HEK293 (cell line): ENCODE measurements at regions not wholly inside any gene's neighbourhood (a gene's known extent, or its start where the extent isn't known, plus 50 kb on each side); places are given as distances from the start of the nearest gene placed in this dataset.

Experiments used
- CTCF ChIP-seq: fragments of 450-650 bp; formaldehyde crosslinking; IDR thresholded peaks from 2 replicates; pipeline ENCODE4 v1.5.1; 2016; ENCODE audit warnings: missing biosample characterization, missing genetic modification characterization
- ZNF571 ChIP-seq: fragments of 450-650 bp; formaldehyde crosslinking; IDR thresholded peaks from 2 replicates; pipeline ENCODE4 v1.5.0; 2017; ENCODE audit warnings: missing biosample characterization, missing genetic modification characterization
- TF ChIP-seq, protein P1 (sequence below): fragments of 450-650 bp; formaldehyde crosslinking; IDR thresholded peaks from 2 replicates; pipeline ENCODE4 v1.5.1; 2017; ENCODE audit warnings: missing biosample characterization, missing genetic modification characterization
- TF ChIP-seq, protein P2 (sequence below): fragments of 450-650 bp; formaldehyde crosslinking; IDR thresholded peaks from 2 replicates; pipeline ENCODE4 v1.5.1; 2016; ENCODE audit warnings: missing biosample characterization, missing genetic modification characterization
- TF ChIP-seq, protein P3 (sequence below): fragments of 450-650 bp; formaldehyde crosslinking; IDR thresholded peaks from 2 replicates; pipeline ENCODE4 v1.5.1; 2016; ENCODE audit warnings: missing biosample characterization, missing genetic modification characterization, low read depth

DNA sequence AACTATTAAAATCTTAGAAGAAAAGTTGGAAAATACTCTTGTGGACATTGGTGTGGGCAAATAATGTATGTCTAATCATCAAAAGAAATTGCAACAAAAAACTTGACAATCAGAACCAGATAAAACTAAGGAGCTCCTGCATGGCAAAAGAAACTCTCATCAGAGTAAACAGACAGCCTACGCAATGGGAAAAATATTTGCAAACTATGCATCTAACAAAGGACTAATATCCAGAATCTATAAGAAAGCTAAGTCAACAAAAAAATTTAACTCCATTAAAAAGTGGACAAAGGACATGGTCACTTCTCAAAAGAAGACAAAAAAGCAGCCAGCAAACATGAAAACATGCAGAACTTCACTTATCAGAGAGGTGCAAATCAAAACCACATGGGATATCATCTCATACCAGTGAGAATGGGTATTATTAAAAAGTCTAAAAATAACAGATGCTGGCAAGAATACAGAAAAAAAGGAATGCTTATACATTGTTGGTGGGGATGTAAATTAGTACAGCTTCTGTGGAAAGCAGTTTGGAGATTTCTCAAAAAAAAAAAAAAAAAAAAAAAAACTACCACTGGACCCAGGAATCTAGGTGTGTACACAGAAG lies 99.7 kb upstream of the TOP3B start:
- TF ChIP-seq, protein P1, sequence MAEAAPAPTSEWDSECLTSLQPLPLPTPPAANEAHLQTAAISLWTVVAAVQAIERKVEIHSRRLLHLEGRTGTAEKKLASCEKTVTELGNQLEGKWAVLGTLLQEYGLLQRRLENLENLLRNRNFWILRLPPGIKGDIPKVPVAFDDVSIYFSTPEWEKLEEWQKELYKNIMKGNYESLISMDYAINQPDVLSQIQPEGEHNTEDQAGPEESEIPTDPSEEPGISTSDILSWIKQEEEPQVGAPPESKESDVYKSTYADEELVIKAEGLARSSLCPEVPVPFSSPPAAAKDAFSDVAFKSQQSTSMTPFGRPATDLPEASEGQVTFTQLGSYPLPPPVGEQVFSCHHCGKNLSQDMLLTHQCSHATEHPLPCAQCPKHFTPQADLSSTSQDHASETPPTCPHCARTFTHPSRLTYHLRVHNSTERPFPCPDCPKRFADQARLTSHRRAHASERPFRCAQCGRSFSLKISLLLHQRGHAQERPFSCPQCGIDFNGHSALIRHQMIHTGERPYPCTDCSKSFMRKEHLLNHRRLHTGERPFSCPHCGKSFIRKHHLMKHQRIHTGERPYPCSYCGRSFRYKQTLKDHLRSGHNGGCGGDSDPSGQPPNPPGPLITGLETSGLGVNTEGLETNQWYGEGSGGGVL = no peak
- TF ChIP-seq CTCF (tag by site-specific recombination) = no peak
- TF ChIP-seq, protein P2, sequence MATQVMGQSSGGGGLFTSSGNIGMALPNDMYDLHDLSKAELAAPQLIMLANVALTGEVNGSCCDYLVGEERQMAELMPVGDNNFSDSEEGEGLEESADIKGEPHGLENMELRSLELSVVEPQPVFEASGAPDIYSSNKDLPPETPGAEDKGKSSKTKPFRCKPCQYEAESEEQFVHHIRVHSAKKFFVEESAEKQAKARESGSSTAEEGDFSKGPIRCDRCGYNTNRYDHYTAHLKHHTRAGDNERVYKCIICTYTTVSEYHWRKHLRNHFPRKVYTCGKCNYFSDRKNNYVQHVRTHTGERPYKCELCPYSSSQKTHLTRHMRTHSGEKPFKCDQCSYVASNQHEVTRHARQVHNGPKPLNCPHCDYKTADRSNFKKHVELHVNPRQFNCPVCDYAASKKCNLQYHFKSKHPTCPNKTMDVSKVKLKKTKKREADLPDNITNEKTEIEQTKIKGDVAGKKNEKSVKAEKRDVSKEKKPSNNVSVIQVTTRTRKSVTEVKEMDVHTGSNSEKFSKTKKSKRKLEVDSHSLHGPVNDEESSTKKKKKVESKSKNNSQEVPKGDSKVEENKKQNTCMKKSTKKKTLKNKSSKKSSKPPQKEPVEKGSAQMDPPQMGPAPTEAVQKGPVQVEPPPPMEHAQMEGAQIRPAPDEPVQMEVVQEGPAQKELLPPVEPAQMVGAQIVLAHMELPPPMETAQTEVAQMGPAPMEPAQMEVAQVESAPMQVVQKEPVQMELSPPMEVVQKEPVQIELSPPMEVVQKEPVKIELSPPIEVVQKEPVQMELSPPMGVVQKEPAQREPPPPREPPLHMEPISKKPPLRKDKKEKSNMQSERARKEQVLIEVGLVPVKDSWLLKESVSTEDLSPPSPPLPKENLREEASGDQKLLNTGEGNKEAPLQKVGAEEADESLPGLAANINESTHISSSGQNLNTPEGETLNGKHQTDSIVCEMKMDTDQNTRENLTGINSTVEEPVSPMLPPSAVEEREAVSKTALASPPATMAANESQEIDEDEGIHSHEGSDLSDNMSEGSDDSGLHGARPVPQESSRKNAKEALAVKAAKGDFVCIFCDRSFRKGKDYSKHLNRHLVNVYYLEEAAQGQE = no peak
- TF ChIP-seq, protein P3, sequence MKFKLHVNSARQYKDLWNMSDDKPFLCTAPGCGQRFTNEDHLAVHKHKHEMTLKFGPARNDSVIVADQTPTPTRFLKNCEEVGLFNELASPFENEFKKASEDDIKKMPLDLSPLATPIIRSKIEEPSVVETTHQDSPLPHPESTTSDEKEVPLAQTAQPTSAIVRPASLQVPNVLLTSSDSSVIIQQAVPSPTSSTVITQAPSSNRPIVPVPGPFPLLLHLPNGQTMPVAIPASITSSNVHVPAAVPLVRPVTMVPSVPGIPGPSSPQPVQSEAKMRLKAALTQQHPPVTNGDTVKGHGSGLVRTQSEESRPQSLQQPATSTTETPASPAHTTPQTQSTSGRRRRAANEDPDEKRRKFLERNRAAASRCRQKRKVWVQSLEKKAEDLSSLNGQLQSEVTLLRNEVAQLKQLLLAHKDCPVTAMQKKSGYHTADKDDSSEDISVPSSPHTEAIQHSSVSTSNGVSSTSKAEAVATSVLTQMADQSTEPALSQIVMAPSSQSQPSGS = no peak
- no peak for TF ChIP-seq ZNF571 (tag by site-specific recombination)
